Prostate gland (tissue), 2 donors: ENCODE measurements at regions not wholly inside any gene's neighbourhood (a gene's known extent, or its start where the extent isn't known, plus 50 kb on each side); places are given as distances from the start of the nearest gene placed in this dataset.

Experiments
- DNase-seq: peaks from one replicate; pipeline ENCODE4 v3.0.0-alpha.2; 2019; ENCODE audit warnings: low spot score
- H3K27ac ChIP-seq, 2 donors: fragments of 200-600 bp; sonication (generic); 2 replicates each; pipeline ENCODE4 v1.5.1; 2017 to 2019
- H3K27me3 ChIP-seq: fragments of 200-600 bp; sonication (generic); replicated peaks from 2 replicates; pipeline ENCODE4 v1.5.1; 2019; ENCODE audit not compliant: insufficient read depth
- H3K36me3 ChIP-seq, 2 donors: fragments of 200-600 bp; sonication (generic); 1 replicate in 1 of 2; 2 replicates in 1 of 2; pipeline versions ENCODE4 v1.5.1 to v1.8.1; 2017 to 2019
- H3K4me1 ChIP-seq: fragments of 200-600 bp; sonication (generic); replicated peaks from 2 replicates; pipeline ENCODE4 v1.5.1; 2019
- H3K4me3 ChIP-seq, 2 donors: fragments of 200-600 bp; sonication (generic); 2 replicates each; pipeline ENCODE4 v1.5.1; 2017 to 2019
- H3K9me3 ChIP-seq: fragments of 200-600 bp; sonication (generic); 2 replicates; pipeline ENCODE4 v1.5.1; 2017
- POLR2A ChIP-seq: fragments of 450-650 bp; IDR thresholded peaks from one replicate; pipeline ENCODE4 v1.6.1; 2016; ENCODE audit warnings: antibody characterized with exemption, mild to moderate bottlenecking
- POLR2AphosphoS5 ChIP-seq: sonication (generic); formaldehyde crosslinking; IDR thresholded peaks from one replicate; pipeline ENCODE4 v1.6.1; 2017; ENCODE audit warnings: antibody characterized with exemption
- WGBS: methylation state at CpG from one replicate; pipeline ENCODE4 v1.1.5; 2018; 5-methylcytosine and 5-hydroxymethylcytosine counted together
- intact Hi-C: fragments of 100-400 bp; cut with DNase I; formaldehyde crosslinking; loops from one replicate; pipeline ENCODE4 v1.14.2; 2022
- TF ChIP-seq, protein P1 (sequence below), 4 experiments: fragments of 200-600 bp in 2 of 4; fragments of 450-650 bp in 2 of 4; sonication (generic) in 2 of 4; IDR thresholded peaks; 1 replicate in 3 of 4; 2 replicates in 1 of 4; pipeline ENCODE4 v1.5.1; 2016 to 2019; ENCODE audit warnings: antibody characterized with exemption in 4 of 4, mild to moderate bottlenecking in 2 of 4, moderate library complexity in 2 of 4

GRCh38 chr14:42047421-42048055 lies 440.9 kb downstream of the LRFN5 start:
- no peak overlapping the region for H3K27ac ChIP-seq
- H3K9me3 ChIP-seq = no peaks in the 10 kb centered on the region
- no peak overlapping the region for H3K4me3 ChIP-seq
- no peak for DNase-seq
- intact Hi-C loops = no loop called here
- H3K4me1 ChIP-seq = no peaks in the 10 kb centered on the region
- no peaks in the 10 kb centered on the region for H3K36me3 ChIP-seq
- WGBS = 75% methylated on average over 3 of the region's 3 CpGs
- TF ChIP-seq POLR2A = no peak
- TF ChIP-seq POLR2AphosphoS5 = no peak
- TF ChIP-seq, protein P1, sequence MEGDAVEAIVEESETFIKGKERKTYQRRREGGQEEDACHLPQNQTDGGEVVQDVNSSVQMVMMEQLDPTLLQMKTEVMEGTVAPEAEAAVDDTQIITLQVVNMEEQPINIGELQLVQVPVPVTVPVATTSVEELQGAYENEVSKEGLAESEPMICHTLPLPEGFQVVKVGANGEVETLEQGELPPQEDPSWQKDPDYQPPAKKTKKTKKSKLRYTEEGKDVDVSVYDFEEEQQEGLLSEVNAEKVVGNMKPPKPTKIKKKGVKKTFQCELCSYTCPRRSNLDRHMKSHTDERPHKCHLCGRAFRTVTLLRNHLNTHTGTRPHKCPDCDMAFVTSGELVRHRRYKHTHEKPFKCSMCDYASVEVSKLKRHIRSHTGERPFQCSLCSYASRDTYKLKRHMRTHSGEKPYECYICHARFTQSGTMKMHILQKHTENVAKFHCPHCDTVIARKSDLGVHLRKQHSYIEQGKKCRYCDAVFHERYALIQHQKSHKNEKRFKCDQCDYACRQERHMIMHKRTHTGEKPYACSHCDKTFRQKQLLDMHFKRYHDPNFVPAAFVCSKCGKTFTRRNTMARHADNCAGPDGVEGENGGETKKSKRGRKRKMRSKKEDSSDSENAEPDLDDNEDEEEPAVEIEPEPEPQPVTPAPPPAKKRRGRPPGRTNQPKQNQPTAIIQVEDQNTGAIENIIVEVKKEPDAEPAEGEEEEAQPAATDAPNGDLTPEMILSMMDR (IDR thresholded peaks at IDR 0.05) = no peak
- no peaks in the 10 kb centered on the region for H3K27me3 ChIP-seq

GRCh38 chr14:42045383-42045782 lies 438.7 kb downstream of the LRFN5 start:
- intact Hi-C loops = no loop called here
- Histone ChIP-seq H3K9me3 (no peaks in the 10 kb centered on the region), H3K4me1 (no peaks in the 10 kb centered on the region), H3K27me3 (no peaks in the 10 kb centered on the region), H3K4me3 (no peak overlapping the region), H3K36me3 (no peaks in the 10 kb centered on the region), H3K27ac (no peak overlapping the region)
- TF ChIP-seq POLR2A (no peak), POLR2AphosphoS5 (no peak)
- TF ChIP-seq, protein P1 (IDR thresholded peaks at IDR 0.05) = no peak
- 81% methylated on average over 3 of the region's 3 CpGs for WGBS
- DNase-seq = no peak

- WGBS = 79% methylated on average over 2 of the region's 2 CpGs
- Histone ChIP-seq H3K4me3 (no peak overlapping the region), H3K27ac (no peak overlapping the region), H3K36me3 (no peaks in the 10 kb centered on the region), H3K4me1 (no peaks in the 10 kb centered on the region), H3K27me3 (no peaks in the 10 kb centered on the region), H3K9me3 (no peaks in the 10 kb centered on the region)
- TF ChIP-seq POLR2AphosphoS5 = no peak
- TF ChIP-seq, protein P1 (IDR thresholded peaks at IDR 0.05) = no peak
- TF ChIP-seq POLR2A = no peak
- no peak for DNase-seq
- intact Hi-C loops = no loop called here
Measured at GRCh38 chr14:42028607-42029006, 421.9 kb downstream of the LRFN5 start.

DNA sequence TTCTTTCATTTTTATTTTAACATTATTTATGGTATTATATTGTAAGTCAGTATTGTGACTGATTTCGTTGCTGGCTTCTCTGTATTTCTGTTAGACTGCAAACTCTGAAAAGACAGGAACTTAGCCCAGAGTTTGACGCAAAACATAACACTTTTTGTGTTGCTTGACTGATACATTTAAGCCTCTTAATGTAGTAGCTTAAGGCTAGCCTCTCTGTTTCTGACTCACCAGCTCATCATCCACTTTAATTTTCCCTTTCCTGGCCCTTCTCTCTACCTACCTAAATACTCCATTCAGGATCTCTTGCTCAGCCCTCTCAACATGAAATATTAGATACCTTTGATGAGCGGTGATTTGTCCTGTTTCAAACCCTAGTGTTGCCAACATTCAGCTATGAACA lies 420.6 kb downstream of the LRFN5 start:
- no peaks in the 10 kb centered on the region for H3K4me1 ChIP-seq
- H3K27ac ChIP-seq = no peak overlapping the region
- intact Hi-C loops = no loop called here
- TF ChIP-seq, protein P1 (IDR thresholded peaks at IDR 0.05) = no peak
- TF ChIP-seq POLR2A = no peak
- TF ChIP-seq POLR2AphosphoS5 = no peak
- no peaks in the 10 kb centered on the region for H3K36me3 ChIP-seq
- no peaks in the 10 kb centered on the region for H3K9me3 ChIP-seq
- H3K4me3 ChIP-seq = no peak overlapping the region
- no peak for DNase-seq
- WGBS = 84% methylated on average over 3 of the region's 3 CpGs
- no peaks in the 10 kb centered on the region for H3K27me3 ChIP-seq

DNA sequence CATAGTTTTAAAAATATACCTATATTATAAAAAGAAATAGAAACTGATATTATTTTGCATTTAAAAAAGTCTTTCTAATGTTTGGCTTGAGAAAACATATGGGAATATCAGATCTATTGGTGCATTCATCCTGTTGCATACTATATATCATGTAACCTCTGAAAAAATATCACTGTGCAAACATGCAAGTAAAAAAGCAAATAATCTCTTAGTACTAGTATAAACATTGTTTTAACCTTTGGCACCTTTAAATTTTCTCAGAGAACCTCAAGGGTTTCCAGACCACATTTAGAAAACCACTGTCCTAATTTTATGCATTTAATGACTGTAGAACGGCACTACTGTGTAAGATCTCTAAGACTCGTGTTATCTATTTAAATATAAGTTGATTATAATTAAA lies 416.8 kb downstream of the LRFN5 start:
- DNase-seq = no peak
- no peaks in the 10 kb centered on the region for H3K36me3 ChIP-seq
- intact Hi-C loops = no loop called here
- H3K4me3 ChIP-seq = no peak overlapping the region
- TF ChIP-seq POLR2AphosphoS5 (no peak), POLR2A (no peak)
- TF ChIP-seq, protein P1 (IDR thresholded peaks at IDR 0.05) = no peak
- no peak overlapping the region for H3K27ac ChIP-seq
- H3K9me3 ChIP-seq = no peaks in the 10 kb centered on the region
- WGBS = 51% methylated on average over 2 of the region's 2 CpGs
- H3K27me3 ChIP-seq = no peaks in the 10 kb centered on the region
- no peaks in the 10 kb centered on the region for H3K4me1 ChIP-seq
